IMR-90 (cell line): ENCODE measurements at regions not wholly inside any gene's neighbourhood (a gene's known extent, or its start where the extent isn't known, plus 50 kb on each side); places are given as distances from the start of the nearest gene placed in this dataset.

Experiments
- ATAC-seq: fragments of 200-7000 bp; cut with Tn5 transposase; 2 replicates; pipeline ENCODE4 v1.9.1; 2020; ENCODE audit warnings: low read depth, mild to moderate bottlenecking, moderate library complexity
- BruUV-seq: library from RNA; stranded (reverse); fragments of 400-500 nt; replicated peaks from 2 replicates; lab custom pipeline; 2021; lab: Mats Ljungman, UMichigan
- CTCF ChIA-PET: fragments of 300-600 bp; formaldehyde crosslinking; extraction: SDS; loops from one replicate; lab custom pipeline; 2021; ENCODE audit warnings: antibody characterized with exemption; lab: Yijun Ruan, JAX
- POLR2A ChIA-PET: fragments of 300-600 bp; sonication (Branson Sonifier 250); formaldehyde crosslinking; loops from one replicate; lab custom pipeline; 2022; ENCODE audit warnings: antibody characterized with exemption; ENCODE audit not compliant: unreplicated experiment; lab: Charles Lee
- DNase-seq: peaks from one replicate; pipeline ENCODE4 v3.0.0; 2013
- H2AFZ ChIP-seq: replicated peaks from 2 replicates; pipeline ENCODE3; 2013; ENCODE audit warnings: low read length, mild to moderate bottlenecking; ENCODE audit not compliant: poor library complexity
- H2AK5ac ChIP-seq: 2 replicates; pipeline ENCODE4 v1.6.1; 2013; ENCODE audit warnings: low read depth, low read length, inconsistent platforms
- H2AK9ac ChIP-seq: replicated peaks from 2 replicates; pipeline ENCODE3; 2013; ENCODE audit warnings: mild to moderate bottlenecking, low read depth, low read length, moderate library complexity; ENCODE audit not compliant: poor library complexity
- H2BK120ac ChIP-seq: 2 replicates; pipeline ENCODE4 v1.6.1; 2013; ENCODE audit warnings: low read depth, low read length, inconsistent platforms
- H2BK15ac ChIP-seq: 3 replicates; pipeline ENCODE4 v1.6.1; 2013; ENCODE audit warnings: low read depth, low read length, inconsistent platforms
- H2BK20ac ChIP-seq: 2 replicates; pipeline ENCODE4 v1.6.1; 2013; ENCODE audit warnings: low read depth, mild to moderate bottlenecking, inconsistent platforms, low read length, moderate library complexity
- H2BK5ac ChIP-seq: 2 replicates; pipeline ENCODE4 v1.6.1; 2013; ENCODE audit warnings: mild to moderate bottlenecking, low read depth, low read length, inconsistent platforms; ENCODE audit not compliant: poor library complexity, severe bottlenecking
- H3K14ac ChIP-seq: replicated peaks from 2 replicates; pipeline ENCODE4 v1.6.1; 2013; ENCODE audit warnings: low read depth, low read length, inconsistent platforms
- H3K18ac ChIP-seq: 2 replicates; pipeline ENCODE4 v1.6.1; 2013; ENCODE audit warnings: low read depth, low read length, control low read depth
- H3K23ac ChIP-seq: 2 replicates; pipeline ENCODE4 v1.6.1; 2013; ENCODE audit warnings: low read depth, low read length, inconsistent platforms
- H3K27ac ChIP-seq: 2 replicates; pipeline ENCODE4 v1.5.1; 2013; ENCODE audit warnings: mild to moderate bottlenecking, control low read depth, low read length; ENCODE audit not compliant: insufficient read depth
- H3K27me3 ChIP-seq: 2 replicates; pipeline ENCODE4 v1.6.1; 2013; ENCODE audit warnings: low read length; ENCODE audit not compliant: control insufficient read depth, insufficient read depth
- H3K36me3 ChIP-seq: 2 replicates; pipeline ENCODE4 v1.6.1; 2013; ENCODE audit warnings: low read length, mixed read lengths; ENCODE audit not compliant: control insufficient read depth, insufficient read depth
- H3K4ac ChIP-seq: 2 replicates; pipeline ENCODE4 v1.6.1; 2013; ENCODE audit warnings: low read depth, low read length, inconsistent platforms
- H3K4me1 ChIP-seq: 2 replicates; pipeline ENCODE4 v1.6.1; 2013; ENCODE audit warnings: low read length, mixed read lengths; ENCODE audit not compliant: control insufficient read depth, insufficient read depth
- H3K4me2 ChIP-seq: 2 replicates; pipeline ENCODE4 v1.6.1; 2013; ENCODE audit warnings: low read depth, mild to moderate bottlenecking, control low read depth, low read length, moderate library complexity
- H3K4me3 ChIP-seq: 2 replicates; pipeline ENCODE4 v1.5.1; 2013; ENCODE audit warnings: low read depth, mild to moderate bottlenecking, control low read depth, low read length, moderate library complexity; ENCODE audit not compliant: insufficient read depth
- H3K56ac ChIP-seq: 2 replicates; pipeline ENCODE4 v1.6.1; 2013; ENCODE audit warnings: low read length, inconsistent platforms; ENCODE audit not compliant: insufficient read depth; ENCODE audit errors: extremely low read depth
- H3K79me1 ChIP-seq, 2 experiments: 2 replicates each; pipeline ENCODE4 v1.6.1; 2013; ENCODE audit warnings: low read length in 2 of 2, inconsistent platforms in 1 of 2, low read depth in 1 of 2
- H3K9ac ChIP-seq: 2 replicates; pipeline ENCODE4 v1.6.1; 2013; ENCODE audit warnings: low read depth, low read length, control low read depth
- H3K9me1 ChIP-seq: 2 replicates; pipeline ENCODE4 v1.6.1; 2013; ENCODE audit warnings: low read length, inconsistent platforms; ENCODE audit not compliant: insufficient read depth
- H3K9me3 ChIP-seq: 2 replicates; pipeline ENCODE4 v1.6.1; 2013; ENCODE audit warnings: low read length; ENCODE audit not compliant: control insufficient read depth, insufficient read depth
- H4K20me1 ChIP-seq: 2 replicates; pipeline ENCODE4 v1.6.1; 2013; ENCODE audit warnings: low read length, inconsistent platforms; ENCODE audit not compliant: insufficient read depth
- H4K5ac ChIP-seq: 2 replicates; pipeline ENCODE4 v1.6.1; 2013; ENCODE audit warnings: mild to moderate bottlenecking, low read depth, low read length, control low read depth
- H4K8ac ChIP-seq, 2 experiments: 2 replicates each; pipeline ENCODE4 v1.6.1; 2013; ENCODE audit warnings: low read depth in 2 of 2, low read length in 2 of 2, control low read depth in 1 of 2, inconsistent platforms in 1 of 2
- H4K91ac ChIP-seq: 2 replicates; pipeline ENCODE4 v1.6.1; 2013; ENCODE audit warnings: low read depth, low read length, inconsistent platforms; ENCODE audit not compliant: insufficient read depth
- BHLHE40 ChIP-seq: fragments of 150-350 bp; IDR thresholded peaks from 2 replicates; pipeline ENCODE4 v1.6.1; 2016; ENCODE audit warnings: mild to moderate bottlenecking, low read depth, low read length
- CEBPB ChIP-seq: IDR thresholded peaks from 2 replicates; pipeline ENCODE4 v1.6.1; 2012; ENCODE audit warnings: low read depth, low read length, improper control_type of control experiment
- CHD1 ChIP-seq: IDR thresholded peaks from 2 replicates; pipeline ENCODE4 v1.6.1; 2012; ENCODE audit warnings: low read depth, low read length, improper control_type of control experiment
- CTCF ChIP-seq: conservative IDR thresholded peaks from 2 replicates; pipeline ENCODE4 v1.5.1; 2012; ENCODE audit warnings: mild to moderate bottlenecking, low read depth, low read length, improper control_type of control experiment
- ELK1 ChIP-seq: fragments of 150-350 bp; IDR thresholded peaks from 2 replicates; pipeline ENCODE4 v1.6.1; 2016; ENCODE audit warnings: low read depth, mild to moderate bottlenecking, low read length, moderate library complexity, borderline replicate concordance
- FOS ChIP-seq: fragments of 150-350 bp; IDR thresholded peaks from 2 replicates; pipeline ENCODE4 v1.6.1; 2016; ENCODE audit warnings: low read depth, low read length
- MAFK ChIP-seq: IDR thresholded peaks from 2 replicates; pipeline ENCODE4 v1.6.1; 2012; ENCODE audit warnings: low read depth, low read length, improper control_type of control experiment
- MAZ ChIP-seq: IDR thresholded peaks from 2 replicates; pipeline ENCODE4 v1.6.1; 2012; ENCODE audit warnings: low read depth, mild to moderate bottlenecking, low read length, improper control_type of control experiment, moderate library complexity, borderline replicate concordance
- MXI1 ChIP-seq: IDR thresholded peaks from 2 replicates; pipeline ENCODE4 v1.6.1; 2012; ENCODE audit warnings: low read depth, mild to moderate bottlenecking, low read length, moderate library complexity, borderline replicate concordance
- NFE2L2 ChIP-seq: fragments of 150-350 bp; IDR thresholded peaks from 2 replicates; pipeline ENCODE4 v1.6.1; 2016; ENCODE audit warnings: low read depth, mild to moderate bottlenecking, low read length
- POLR2A ChIP-seq: IDR thresholded peaks from 2 replicates; pipeline ENCODE4 v1.6.1; 2012; ENCODE audit warnings: mild to moderate bottlenecking, low read depth, low read length
- RAD21 ChIP-seq: IDR thresholded peaks from 2 replicates; pipeline ENCODE4 v1.6.1; 2012; ENCODE audit warnings: low read length, improper control_type of control experiment
- RCOR1 ChIP-seq: IDR thresholded peaks from 2 replicates; pipeline ENCODE4 v1.6.1; 2012; ENCODE audit warnings: mild to moderate bottlenecking, low read length, improper control_type of control experiment; ENCODE audit not compliant: insufficient replicate concordance
- RFX5 ChIP-seq: IDR thresholded peaks from 2 replicates; pipeline ENCODE4 v1.8.0; 2012; ENCODE audit warnings: low read depth, mild to moderate bottlenecking, low read length, moderate library complexity
- SMC3 ChIP-seq: fragments of 150-350 bp; IDR thresholded peaks from 2 replicates; pipeline ENCODE4 v1.6.1; 2016; ENCODE audit warnings: low read depth, mild to moderate bottlenecking, antibody characterized with exemption, low read length, moderate library complexity
- USF2 ChIP-seq: fragments of 150-350 bp; IDR thresholded peaks from 2 replicates; pipeline ENCODE4 v1.6.1; 2017; ENCODE audit warnings: mild to moderate bottlenecking, antibody characterized with exemption, low read length, low read depth
- WGBS, 2 experiments: methylation state at CpG; one replicate each; pipeline versions ENCODE4 v1.1.5 to v1.1.7; 2013; ENCODE audit warnings: missing lambda C conversion rate in 2 of 2; ENCODE audit not compliant: insufficient read length in 1 of 2; ENCODE audit errors: extremely low coverage in 2 of 2; 5-methylcytosine and 5-hydroxymethylcytosine counted together
- dilution Hi-C: fragments of 300-500 bp; cut with HindIII; formaldehyde crosslinking; loops from one replicate; pipeline ENCODE4 v1.14.3; 2018; ENCODE audit warnings: low sequenced_read_pairs; ENCODE audit not compliant: unreplicated experiment
- in situ Hi-C: fragments of 300-500 bp; cut with MboI; formaldehyde crosslinking; loops from 3 replicates; pipeline ENCODE4 v1.14.3; 2019; ENCODE audit warnings: low sequenced_read_pairs, inconsistent platforms, mixed read lengths
- intact Hi-C: fragments of 100-400 bp; cut with micrococcal nuclease; formaldehyde crosslinking; loops from 2 replicates; pipeline ENCODE4 v1.10.0; 2022

- H3K27me3 ChIP-seq = no peaks in the 10 kb centered on the region
- no peak overlapping the region for H2AFZ ChIP-seq
- no peak overlapping the region for H3K14ac ChIP-seq
- DNase-seq (no peak), ATAC-seq (no peak)
- dilution Hi-C loops = no loop called here
- H3K4ac ChIP-seq = no peak overlapping the region
- H4K20me1 ChIP-seq = no peaks in the 10 kb centered on the region
- intact Hi-C loops = no loop called here
- H3K56ac ChIP-seq = no peak overlapping the region
- H2BK20ac ChIP-seq = no peak overlapping the region
- H2BK5ac ChIP-seq = no peak overlapping the region
- no peaks in the 10 kb centered on the region for H3K9me3 ChIP-seq
- no peak overlapping the region for H2BK120ac ChIP-seq
- CTCF ChIA-PET = no interaction called here
- TF ChIP-seq MXI1 (no peak), RAD21 (no peak), SMC3 (no peak), RFX5 (no peak), NFE2L2 (no peak), RCOR1 (no peak), CTCF (no peak), USF2 (no peak), MAZ (no peak), CEBPB (no peak), BHLHE40 (no peak), POLR2A (no peak), ELK1 (no peak), MAFK (no peak), FOS (no peak), CHD1 (no peak)
- H3K27ac ChIP-seq = no peak overlapping the region
- H3K23ac ChIP-seq = no peak overlapping the region
- no peaks in the 10 kb centered on the region for H3K4me1 ChIP-seq
- no peak overlapping the region for H4K91ac ChIP-seq
- POLR2A ChIA-PET = no interaction called here
- in situ Hi-C loops = no loop called here
- no peak overlapping the region for H3K18ac ChIP-seq
- no peaks in the 10 kb centered on the region for H3K9me1 ChIP-seq
- no peak overlapping the region for H4K5ac ChIP-seq
- no peaks in the 10 kb centered on the region for H3K79me1 ChIP-seq
- no peak overlapping the region for H3K4me2 ChIP-seq
- no peak overlapping the region for H4K8ac ChIP-seq
- WGBS, 2 experiments = no CpG with 5 or more reads among the region's 3 CpGs
- BruUV-seq = no TSS peak
- no peak overlapping the region for H3K4me3 ChIP-seq
- no peak overlapping the region for H2AK5ac ChIP-seq
- H3K9ac ChIP-seq = no peak overlapping the region
- H2BK15ac ChIP-seq = no peak overlapping the region
- H2AK9ac ChIP-seq = no peak overlapping the region
- H3K36me3 ChIP-seq = no peaks in the 10 kb centered on the region
Measured at GRCh38 chr20:24365670-24366069, 103.8 kb upstream of the SYNDIG1 start.
